ENCODE measurements at regions not wholly inside any gene's neighbourhood (a gene's known extent, or its start where the extent isn't known, plus 50 kb on each side); places are given as distances from the start of the nearest gene placed in this dataset.

DNA sequence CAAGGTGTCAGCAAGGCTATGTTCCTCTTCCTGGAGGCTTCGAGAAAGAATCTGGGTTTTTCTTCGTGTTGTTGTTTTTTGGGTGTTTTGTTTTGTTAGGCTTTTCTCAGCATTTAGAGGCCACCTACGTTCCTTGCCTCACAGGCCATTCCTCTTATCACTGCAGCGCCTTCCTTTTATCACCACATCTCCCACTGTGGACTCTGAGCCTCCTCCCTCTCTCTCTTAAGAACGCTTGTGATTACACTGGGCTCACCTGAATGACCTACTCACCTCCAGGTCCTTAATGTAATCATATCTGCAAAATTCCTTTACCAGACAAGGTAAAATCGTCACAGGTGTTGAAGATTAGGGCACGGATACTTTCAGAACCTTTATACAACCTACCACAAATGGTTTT is 340.8 kb downstream of the DTWD2 start:
- Histone ChIP-seq H3K4me1 (ENCODE audit: control insufficient read depth in 2 of 2, insufficient read depth in 1 of 2, low read depth in 1 of 2, low read length in 2 of 2) (peaks cover 1 to 6% of the 10 kb centered on the region in 2 donors), H3K79me1 (ENCODE audit: low read depth, low read length) (no peaks in the 10 kb centered on the region), H3K27me3 (ENCODE audit: control insufficient read depth in 3 of 3, insufficient read depth in 3 of 3, low read depth in 1 of 3, low read length in 3 of 3) (no peaks in the 10 kb centered on the region), H2BK5ac (ENCODE audit: low read length) (no peak overlapping the region), H2BK120ac (ENCODE audit: low read depth, low read length) (no peak overlapping the region), H3K9me3 (replicated peaks in 1 of 2; ENCODE audit: control insufficient read depth in 2 of 2, insufficient read depth in 1 of 2, low read depth in 1 of 2, low read length in 2 of 2) (no peaks in the 10 kb centered on the region), H2AK5ac (ENCODE audit: low read depth, low read length) (no peak overlapping the region), H3K23ac (ENCODE audit: low read depth, low read length, poor library complexity) (no peak overlapping the region), H3K18ac (ENCODE audit: low read length) (no peak overlapping the region), H2AFZ (ENCODE audit: low read length) (no peak overlapping the region), H3K4me3 (ENCODE audit: low read length in 2 of 2) (no peak overlapping the region), H4K8ac (ENCODE audit: low read depth, low read length) (no peak overlapping the region), H4K91ac (ENCODE audit: low read depth, low read length, poor library complexity) (no peak overlapping the region), H3K27ac (replicated peaks; ENCODE audit: low read length) (no peak overlapping the region), H3K4ac (ENCODE audit: low read length) (no peak overlapping the region), H2BK12ac (ENCODE audit: low read length) (no peak overlapping the region), H3K36me3 (replicated peaks in 1 of 2; ENCODE audit: control insufficient read depth in 2 of 2, insufficient read depth in 2 of 2, low read length in 2 of 2) (no peaks in the 10 kb centered on the region), H2BK15ac (ENCODE audit: low read length) (no peak overlapping the region), H3K4me2 (ENCODE audit: insufficient read depth, low read length, poor library complexity, severe bottlenecking) (no peak overlapping the region), H3K14ac (ENCODE audit: low read length) (no peak overlapping the region), H3K9ac (ENCODE audit: low read depth, low read length, poor library complexity) (no peak overlapping the region)
- no peak for DNase-seq (ENCODE audit: low spot score)
- no CpG with 5 or more reads among the region's 7 CpGs for WGBS, 2 donors (ENCODE audit: extremely low coverage in 2 of 2, insufficient read length in 2 of 2, insufficient replicate concordance in 1 of 2)

DNA sequence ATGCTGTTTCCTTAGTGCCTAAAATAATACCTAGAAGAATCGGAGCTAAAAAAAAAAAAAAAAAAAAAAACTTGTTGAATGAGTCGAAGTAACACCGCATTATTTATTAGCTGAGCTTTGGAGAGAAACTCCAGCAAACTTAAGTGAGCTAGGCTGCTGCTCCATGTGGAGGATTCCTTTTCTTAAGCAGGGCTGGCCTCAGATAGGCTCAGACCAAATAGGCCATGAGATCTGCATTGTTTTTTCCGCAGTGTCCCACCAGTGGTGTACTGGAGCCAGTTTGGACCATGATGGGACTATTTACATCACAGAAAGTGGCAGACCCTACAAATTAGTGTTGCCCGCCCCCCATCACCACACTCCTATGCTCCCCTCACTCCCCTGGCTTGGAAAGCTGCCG is 341.4 kb downstream of the DTWD2 start:
- Histone ChIP-seq H3K79me1 (ENCODE audit: low read depth, low read length) (no peaks in the 10 kb centered on the region), H4K8ac (ENCODE audit: low read depth, low read length) (no peak overlapping the region), H2AK5ac (ENCODE audit: low read depth, low read length) (no peak overlapping the region), H3K36me3 (replicated peaks in 1 of 2; ENCODE audit: control insufficient read depth in 2 of 2, insufficient read depth in 2 of 2, low read length in 2 of 2) (no peaks in the 10 kb centered on the region), H3K18ac (ENCODE audit: low read length) (no peak overlapping the region), H2BK12ac (ENCODE audit: low read length) (no peak overlapping the region), H3K27ac (replicated peaks; ENCODE audit: low read length) (no peak overlapping the region), H2BK5ac (ENCODE audit: low read length) (no peak overlapping the region), H3K9me3 (replicated peaks in 1 of 2; ENCODE audit: control insufficient read depth in 2 of 2, insufficient read depth in 1 of 2, low read depth in 1 of 2, low read length in 2 of 2) (no peaks in the 10 kb centered on the region), H3K14ac (ENCODE audit: low read length) (no peak overlapping the region), H2AFZ (ENCODE audit: low read length) (no peak overlapping the region), H3K23ac (ENCODE audit: low read depth, low read length, poor library complexity) (no peak overlapping the region), H2BK15ac (ENCODE audit: low read length) (no peak overlapping the region), H3K27me3 (ENCODE audit: control insufficient read depth in 3 of 3, insufficient read depth in 3 of 3, low read depth in 1 of 3, low read length in 3 of 3) (no peaks in the 10 kb centered on the region), H3K4me3 (ENCODE audit: low read length in 2 of 2) (peak overlapping the region in 1 of 2 donors; percentile 25), H4K91ac (ENCODE audit: low read depth, low read length, poor library complexity) (no peak overlapping the region), H3K4me1 (ENCODE audit: control insufficient read depth in 2 of 2, insufficient read depth in 1 of 2, low read depth in 1 of 2, low read length in 2 of 2) (peaks cover 1 to 6% of the 10 kb centered on the region in 2 donors), H3K9ac (ENCODE audit: low read depth, low read length, poor library complexity) (no peak overlapping the region), H3K4ac (ENCODE audit: low read length) (no peak overlapping the region), H3K4me2 (ENCODE audit: insufficient read depth, low read length, poor library complexity, severe bottlenecking) (no peak overlapping the region), H2BK120ac (ENCODE audit: low read depth, low read length) (no peak overlapping the region)
- DNase-seq (ENCODE audit: low spot score) = no peak
- WGBS, 2 donors (ENCODE audit: extremely low coverage in 2 of 2, insufficient read length in 2 of 2, insufficient replicate concordance in 1 of 2) = no CpG with 5 or more reads among the region's 6 CpGs

DNA sequence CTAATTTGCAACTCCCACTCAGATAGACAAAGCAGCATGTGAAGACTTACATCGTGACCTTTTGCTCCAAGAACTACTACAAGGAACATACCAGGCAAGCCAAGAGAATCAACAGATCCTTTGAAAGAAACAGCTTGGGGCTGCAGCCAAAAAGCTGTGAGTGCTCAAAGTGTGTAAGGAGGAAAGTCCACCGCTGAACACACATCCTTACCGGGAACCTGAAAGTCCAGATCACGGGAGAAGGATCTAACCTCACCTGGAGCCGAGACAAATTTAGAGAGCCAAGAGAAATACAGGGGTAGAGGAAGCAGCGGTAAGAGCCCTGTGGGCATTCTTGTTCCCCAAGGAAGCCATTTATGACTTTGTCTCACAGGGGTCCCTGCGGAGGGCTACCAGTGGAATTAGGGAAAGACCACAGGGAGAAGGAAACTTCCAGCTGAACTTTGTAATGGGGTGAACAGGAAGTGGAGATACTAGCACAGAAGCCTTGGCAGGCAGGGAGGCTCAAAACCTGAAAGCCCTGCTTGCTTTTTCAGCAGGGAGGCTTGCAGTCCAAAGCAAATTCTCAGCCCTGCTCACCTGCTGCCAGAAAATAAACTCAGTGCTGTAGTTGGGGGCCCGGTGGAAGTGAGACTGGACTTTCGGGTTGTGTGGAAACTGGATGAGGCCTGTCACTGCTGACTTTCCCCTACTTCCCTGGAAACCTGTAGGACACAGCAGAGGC is 350.2 kb downstream of the DTWD2 start:
- no peaks in the 10 kb centered on the region for H3K4me1 ChIP-seq (ENCODE audit: control insufficient read depth in 2 of 2, insufficient read depth in 1 of 2, low read depth in 1 of 2, low read length in 2 of 2)
- H3K27ac ChIP-seq (replicated peaks; ENCODE audit: low read length) = no peak overlapping the region
- no peak overlapping the region for H2AFZ ChIP-seq (ENCODE audit: low read length)
- H3K9me3 ChIP-seq (replicated peaks in 1 of 2; ENCODE audit: control insufficient read depth in 2 of 2, insufficient read depth in 1 of 2, low read depth in 1 of 2, low read length in 2 of 2) = peaks cover 1 to 3% of the 10 kb centered on the region in 2 donors
- H3K36me3 ChIP-seq (replicated peaks in 1 of 2; ENCODE audit: control insufficient read depth in 2 of 2, insufficient read depth in 2 of 2, low read length in 2 of 2) = no peaks in the 10 kb centered on the region
- H3K18ac ChIP-seq (ENCODE audit: low read length) = no peak overlapping the region
- no peak overlapping the region for H2BK12ac ChIP-seq (ENCODE audit: low read length)
- H2BK120ac ChIP-seq (ENCODE audit: low read depth, low read length) = no peak overlapping the region
- H2AK5ac ChIP-seq (ENCODE audit: low read depth, low read length) = no peak overlapping the region
- H3K4me2 ChIP-seq (ENCODE audit: insufficient read depth, low read length, poor library complexity, severe bottlenecking) = no peak overlapping the region
- no peak overlapping the region for H2BK5ac ChIP-seq (ENCODE audit: low read length)
- H3K27me3 ChIP-seq (ENCODE audit: control insufficient read depth in 3 of 3, insufficient read depth in 3 of 3, low read depth in 1 of 3, low read length in 3 of 3) = no peaks in the 10 kb centered on the region
- no peak for DNase-seq (ENCODE audit: low spot score)
- no peak overlapping the region for H4K8ac ChIP-seq (ENCODE audit: low read depth, low read length)
- H3K14ac ChIP-seq (ENCODE audit: low read length) = no peak overlapping the region
- H3K4me3 ChIP-seq (ENCODE audit: low read length in 2 of 2) = no peak overlapping the region
- no peaks in the 10 kb centered on the region for H3K79me1 ChIP-seq (ENCODE audit: low read depth, low read length)
- no peak overlapping the region for H3K4ac ChIP-seq (ENCODE audit: low read length)
- H4K91ac ChIP-seq (ENCODE audit: low read depth, low read length, poor library complexity) = no peak overlapping the region
- no peak overlapping the region for H3K9ac ChIP-seq (ENCODE audit: low read depth, low read length, poor library complexity)
- WGBS, 2 donors (ENCODE audit: extremely low coverage in 2 of 2, insufficient read length in 2 of 2, insufficient replicate concordance in 1 of 2) = no CpG with 5 or more reads among the region's 9 CpGs
- no peak overlapping the region for H3K23ac ChIP-seq (ENCODE audit: low read depth, low read length, poor library complexity)
- no peak overlapping the region for H2BK15ac ChIP-seq (ENCODE audit: low read length)

DNA sequence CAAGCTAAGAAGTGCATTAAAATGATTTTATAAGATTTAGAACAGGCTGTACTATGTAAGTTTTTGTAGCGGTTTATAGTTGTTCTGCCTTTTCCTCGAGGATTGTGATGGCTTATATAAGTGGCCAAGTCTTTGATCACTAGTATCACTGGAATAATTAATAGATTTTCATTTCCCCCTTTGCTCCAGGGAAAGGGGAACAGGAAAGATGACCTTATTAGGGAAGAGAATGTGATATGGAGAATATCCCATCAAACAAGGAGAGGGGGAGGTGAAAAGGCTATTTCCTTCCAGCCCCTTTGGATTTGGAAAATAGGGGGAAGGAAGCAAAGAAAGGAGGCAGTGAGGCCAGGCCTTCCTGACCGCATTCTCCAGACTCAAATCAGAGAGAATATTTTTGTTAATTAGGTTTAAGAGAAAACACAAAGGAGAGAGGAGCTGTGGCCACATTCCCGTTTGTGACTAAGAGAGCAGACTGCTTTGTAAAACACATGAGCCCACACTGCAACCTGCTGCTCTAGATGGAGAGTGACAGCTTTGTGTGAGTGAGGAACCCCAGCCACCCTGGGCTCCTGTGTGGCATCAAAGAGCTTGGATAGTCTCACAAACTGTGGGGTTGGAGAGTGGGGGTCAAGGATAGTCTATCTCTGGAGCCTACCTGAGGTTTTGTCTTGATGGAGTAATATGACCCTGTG is 359.5 kb downstream of the DTWD2 start:
- Histone ChIP-seq H4K8ac (ENCODE audit: low read depth, low read length) (no peak overlapping the region), H3K4me2 (ENCODE audit: insufficient read depth, low read length, poor library complexity, severe bottlenecking) (no peak overlapping the region), H2AFZ (ENCODE audit: low read length) (peak overlapping the region; percentile 38), H3K23ac (ENCODE audit: low read depth, low read length, poor library complexity) (no peak overlapping the region), H3K79me1 (ENCODE audit: low read depth, low read length) (no peaks in the 10 kb centered on the region), H2BK12ac (ENCODE audit: low read length) (no peak overlapping the region), H3K9ac (ENCODE audit: low read depth, low read length, poor library complexity) (no peak overlapping the region), H2BK15ac (ENCODE audit: low read length) (no peak overlapping the region), H3K18ac (ENCODE audit: low read length) (no peak overlapping the region), H4K91ac (ENCODE audit: low read depth, low read length, poor library complexity) (no peak overlapping the region), H2AK5ac (ENCODE audit: low read depth, low read length) (no peak overlapping the region), H3K27me3 (ENCODE audit: control insufficient read depth in 3 of 3, insufficient read depth in 3 of 3, low read depth in 1 of 3, low read length in 3 of 3) (no peaks in the 10 kb centered on the region), H3K4ac (ENCODE audit: low read length) (no peak overlapping the region), H3K9me3 (replicated peaks in 1 of 2; ENCODE audit: control insufficient read depth in 2 of 2, insufficient read depth in 1 of 2, low read depth in 1 of 2, low read length in 2 of 2) (peaks cover 0 to 5% of the 10 kb centered on the region in 2 donors), H3K4me1 (ENCODE audit: control insufficient read depth in 2 of 2, insufficient read depth in 1 of 2, low read depth in 1 of 2, low read length in 2 of 2) (peaks cover 0 to 2% of the 10 kb centered on the region in 2 donors), H3K27ac (replicated peaks; ENCODE audit: low read length) (peak overlapping the region; percentile 28), H3K4me3 (ENCODE audit: low read length in 2 of 2) (no peak overlapping the region), H2BK120ac (ENCODE audit: low read depth, low read length) (no peak overlapping the region), H3K14ac (ENCODE audit: low read length) (no peak overlapping the region), H2BK5ac (ENCODE audit: low read length) (no peak overlapping the region), H3K36me3 (replicated peaks in 1 of 2; ENCODE audit: control insufficient read depth in 2 of 2, insufficient read depth in 2 of 2, low read length in 2 of 2) (no peaks in the 10 kb centered on the region)
- peak; percentile 1 for DNase-seq (ENCODE audit: low spot score)
- WGBS, 2 donors (ENCODE audit: extremely low coverage in 2 of 2, insufficient read length in 2 of 2, insufficient replicate concordance in 1 of 2) = no CpG with 5 or more reads among the region's 4 CpGs

Data from neuronal stem cell (in vitro differentiated cells).